ENCODE measurements at regions not wholly inside any gene's neighbourhood (a gene's known extent, or its start where the extent isn't known, plus 50 kb on each side); places are given as distances from the start of the nearest gene placed in this dataset.

DNA sequence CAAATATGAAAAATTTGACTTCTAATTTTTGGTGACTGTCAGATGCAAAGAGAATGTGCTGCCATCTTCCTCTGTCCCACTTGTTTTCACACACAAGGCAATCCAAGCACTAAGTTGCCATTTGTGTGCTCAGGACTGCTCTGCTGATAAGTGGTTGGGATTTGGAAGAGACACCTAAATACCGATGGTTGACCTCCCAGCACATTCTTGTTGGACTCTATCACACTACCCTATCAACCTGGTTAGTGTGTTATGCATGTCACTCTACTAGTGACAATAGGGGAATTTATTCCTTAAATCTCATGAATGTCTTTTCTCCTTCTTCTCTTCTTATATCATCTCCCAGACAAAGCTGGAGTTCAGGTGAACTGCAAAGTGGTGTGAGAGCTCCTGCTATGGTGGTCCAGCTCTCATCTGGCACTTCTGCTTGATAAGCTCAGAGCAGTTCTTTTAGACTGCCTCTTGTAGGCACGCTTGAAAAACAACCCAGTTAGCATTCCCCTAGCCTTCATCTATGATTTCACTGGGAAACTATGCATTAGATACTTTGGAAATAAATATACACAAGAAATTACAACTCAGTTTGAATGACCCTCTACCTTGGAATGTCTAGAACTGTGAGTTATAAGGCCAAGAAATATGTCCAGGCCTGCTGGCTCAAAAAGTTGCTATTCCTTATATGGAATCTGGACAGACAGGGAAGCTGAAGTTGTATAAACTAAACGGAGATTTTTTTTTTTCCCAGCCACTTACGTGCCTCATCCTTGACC lies 404.8 kb downstream of the MEIS1 start:
- Histone ChIP-seq H3K4me3 (replicated peaks; ENCODE audit: insufficient read depth, low read length) (no peak overlapping the region), H3K27ac (replicated peaks) (no peak overlapping the region), H3K27me3 (ENCODE audit: insufficient read depth, poor library complexity, severe bottlenecking) (no peaks in the 10 kb centered on the region)
- DNase-seq (ENCODE audit: low read depth in 1 of 2, low spot score in 1 of 2): no peak
- TF ChIP-seq GABPA (IDR thresholded peaks at IDR 0.05; ENCODE audit: low read depth) (no peak), POLR2AphosphoS5 (IDR thresholded peaks at IDR 0.05; ENCODE audit: low read depth) (no peak), SPI1 (IDR thresholded peaks at IDR 0.05; ENCODE audit: borderline replicate concordance, low read depth) (no peak)
- TF ChIP-seq, protein P1, sequence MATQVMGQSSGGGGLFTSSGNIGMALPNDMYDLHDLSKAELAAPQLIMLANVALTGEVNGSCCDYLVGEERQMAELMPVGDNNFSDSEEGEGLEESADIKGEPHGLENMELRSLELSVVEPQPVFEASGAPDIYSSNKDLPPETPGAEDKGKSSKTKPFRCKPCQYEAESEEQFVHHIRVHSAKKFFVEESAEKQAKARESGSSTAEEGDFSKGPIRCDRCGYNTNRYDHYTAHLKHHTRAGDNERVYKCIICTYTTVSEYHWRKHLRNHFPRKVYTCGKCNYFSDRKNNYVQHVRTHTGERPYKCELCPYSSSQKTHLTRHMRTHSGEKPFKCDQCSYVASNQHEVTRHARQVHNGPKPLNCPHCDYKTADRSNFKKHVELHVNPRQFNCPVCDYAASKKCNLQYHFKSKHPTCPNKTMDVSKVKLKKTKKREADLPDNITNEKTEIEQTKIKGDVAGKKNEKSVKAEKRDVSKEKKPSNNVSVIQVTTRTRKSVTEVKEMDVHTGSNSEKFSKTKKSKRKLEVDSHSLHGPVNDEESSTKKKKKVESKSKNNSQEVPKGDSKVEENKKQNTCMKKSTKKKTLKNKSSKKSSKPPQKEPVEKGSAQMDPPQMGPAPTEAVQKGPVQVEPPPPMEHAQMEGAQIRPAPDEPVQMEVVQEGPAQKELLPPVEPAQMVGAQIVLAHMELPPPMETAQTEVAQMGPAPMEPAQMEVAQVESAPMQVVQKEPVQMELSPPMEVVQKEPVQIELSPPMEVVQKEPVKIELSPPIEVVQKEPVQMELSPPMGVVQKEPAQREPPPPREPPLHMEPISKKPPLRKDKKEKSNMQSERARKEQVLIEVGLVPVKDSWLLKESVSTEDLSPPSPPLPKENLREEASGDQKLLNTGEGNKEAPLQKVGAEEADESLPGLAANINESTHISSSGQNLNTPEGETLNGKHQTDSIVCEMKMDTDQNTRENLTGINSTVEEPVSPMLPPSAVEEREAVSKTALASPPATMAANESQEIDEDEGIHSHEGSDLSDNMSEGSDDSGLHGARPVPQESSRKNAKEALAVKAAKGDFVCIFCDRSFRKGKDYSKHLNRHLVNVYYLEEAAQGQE (IDR thresholded peaks at IDR 0.05; ENCODE audit: insufficient replicate concordance, low read depth): no peak
- TF ChIP-seq, protein P2, sequence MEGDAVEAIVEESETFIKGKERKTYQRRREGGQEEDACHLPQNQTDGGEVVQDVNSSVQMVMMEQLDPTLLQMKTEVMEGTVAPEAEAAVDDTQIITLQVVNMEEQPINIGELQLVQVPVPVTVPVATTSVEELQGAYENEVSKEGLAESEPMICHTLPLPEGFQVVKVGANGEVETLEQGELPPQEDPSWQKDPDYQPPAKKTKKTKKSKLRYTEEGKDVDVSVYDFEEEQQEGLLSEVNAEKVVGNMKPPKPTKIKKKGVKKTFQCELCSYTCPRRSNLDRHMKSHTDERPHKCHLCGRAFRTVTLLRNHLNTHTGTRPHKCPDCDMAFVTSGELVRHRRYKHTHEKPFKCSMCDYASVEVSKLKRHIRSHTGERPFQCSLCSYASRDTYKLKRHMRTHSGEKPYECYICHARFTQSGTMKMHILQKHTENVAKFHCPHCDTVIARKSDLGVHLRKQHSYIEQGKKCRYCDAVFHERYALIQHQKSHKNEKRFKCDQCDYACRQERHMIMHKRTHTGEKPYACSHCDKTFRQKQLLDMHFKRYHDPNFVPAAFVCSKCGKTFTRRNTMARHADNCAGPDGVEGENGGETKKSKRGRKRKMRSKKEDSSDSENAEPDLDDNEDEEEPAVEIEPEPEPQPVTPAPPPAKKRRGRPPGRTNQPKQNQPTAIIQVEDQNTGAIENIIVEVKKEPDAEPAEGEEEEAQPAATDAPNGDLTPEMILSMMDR (IDR thresholded peaks at IDR 0.05; ENCODE audit: insufficient read depth, low read length): no peak

DNA sequence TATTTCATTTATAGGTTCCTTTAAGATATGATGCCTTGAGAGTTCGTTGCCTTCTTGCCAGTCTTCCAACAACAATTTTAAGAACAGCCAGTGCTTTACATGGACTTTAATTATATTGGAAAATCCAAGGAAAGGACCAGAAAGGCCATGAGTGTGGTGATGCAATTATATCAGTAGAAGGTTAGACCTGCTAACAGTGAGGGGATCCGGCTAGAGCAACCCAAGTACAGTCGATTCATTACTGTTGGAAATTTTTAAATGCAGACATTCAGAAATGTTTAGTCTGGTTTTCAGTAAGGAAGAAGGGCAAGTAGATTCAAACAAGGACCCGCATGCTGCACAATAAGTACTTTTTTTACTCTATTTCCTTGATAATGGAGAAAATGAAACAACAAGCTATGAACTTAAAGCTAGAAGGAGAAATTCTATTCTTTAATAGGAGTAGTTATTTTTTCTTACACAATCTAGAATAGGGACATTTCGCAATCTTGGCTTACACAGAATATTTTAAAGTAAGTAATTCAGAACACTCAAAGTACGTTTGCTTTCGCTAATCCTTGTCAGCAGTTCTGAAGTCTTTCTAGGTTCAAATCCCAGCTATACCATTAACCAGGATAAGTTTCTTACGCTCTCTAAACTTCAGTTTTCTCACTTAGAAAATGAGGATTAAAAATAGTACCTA lies 405.5 kb downstream of the MEIS1 start:
- Histone ChIP-seq H3K27me3 (ENCODE audit: insufficient read depth, poor library complexity, severe bottlenecking) (no peaks in the 10 kb centered on the region), H3K27ac (replicated peaks) (no peak overlapping the region), H3K4me3 (replicated peaks; ENCODE audit: insufficient read depth, low read length) (no peak overlapping the region)
- no peak for DNase-seq (ENCODE audit: low read depth in 1 of 2, low spot score in 1 of 2)
- TF ChIP-seq, protein P1 (IDR thresholded peaks at IDR 0.05; ENCODE audit: insufficient replicate concordance, low read depth): no peak
- TF ChIP-seq GABPA (IDR thresholded peaks at IDR 0.05; ENCODE audit: low read depth): no peak
- no peak for TF ChIP-seq SPI1 (IDR thresholded peaks at IDR 0.05; ENCODE audit: borderline replicate concordance, low read depth)
- TF ChIP-seq, protein P2 (IDR thresholded peaks at IDR 0.05; ENCODE audit: insufficient read depth, low read length): no peak
- TF ChIP-seq POLR2AphosphoS5 (IDR thresholded peaks at IDR 0.05; ENCODE audit: low read depth): no peak

DNA sequence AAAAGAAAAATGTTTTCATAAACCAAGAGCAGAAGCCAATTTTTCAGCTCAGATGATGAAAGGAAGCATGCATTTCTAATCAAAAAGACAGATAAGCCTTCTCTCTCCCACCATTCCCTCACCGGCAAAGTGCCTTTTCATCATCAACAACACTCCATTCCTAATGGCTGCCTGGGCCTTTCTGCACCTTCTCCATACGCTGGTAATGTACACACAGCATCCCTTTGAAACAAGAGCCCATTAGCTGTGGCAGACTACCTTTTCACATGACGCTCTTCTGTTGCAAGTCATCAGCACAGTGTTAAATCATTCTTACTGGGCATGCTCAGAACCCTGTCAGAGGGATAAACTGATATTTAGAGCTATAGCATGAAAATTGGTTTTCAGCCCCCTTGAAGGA lies 408.9 kb downstream of the MEIS1 start:
- no peak for DNase-seq (ENCODE audit: low read depth in 1 of 2, low spot score in 1 of 2)
- H3K27me3 ChIP-seq (ENCODE audit: insufficient read depth, poor library complexity, severe bottlenecking): no peaks in the 10 kb centered on the region
- H3K4me3 ChIP-seq (replicated peaks; ENCODE audit: insufficient read depth, low read length): no peak overlapping the region
- TF ChIP-seq GABPA (IDR thresholded peaks at IDR 0.05; ENCODE audit: low read depth): no peak
- TF ChIP-seq, protein P2 (IDR thresholded peaks at IDR 0.05; ENCODE audit: insufficient read depth, low read length): no peak
- TF ChIP-seq SPI1 (IDR thresholded peaks at IDR 0.05; ENCODE audit: borderline replicate concordance, low read depth): no peak
- TF ChIP-seq POLR2AphosphoS5 (IDR thresholded peaks at IDR 0.05; ENCODE audit: low read depth): no peak
- TF ChIP-seq, protein P1 (IDR thresholded peaks at IDR 0.05; ENCODE audit: insufficient replicate concordance, low read depth): no peak
- no peak overlapping the region for H3K27ac ChIP-seq (replicated peaks)
